ENCODE measurements at regions not wholly inside any gene's neighbourhood (a gene's known extent, or its start where the extent isn't known, plus 50 kb on each side); places are given as distances from the start of the nearest gene placed in this dataset.
"Not testable (repeated sequence)": the region's sequence is repeated elsewhere in the genome, so short reads cannot be mapped to it uniquely, and the experiment has no call there.

DNA sequence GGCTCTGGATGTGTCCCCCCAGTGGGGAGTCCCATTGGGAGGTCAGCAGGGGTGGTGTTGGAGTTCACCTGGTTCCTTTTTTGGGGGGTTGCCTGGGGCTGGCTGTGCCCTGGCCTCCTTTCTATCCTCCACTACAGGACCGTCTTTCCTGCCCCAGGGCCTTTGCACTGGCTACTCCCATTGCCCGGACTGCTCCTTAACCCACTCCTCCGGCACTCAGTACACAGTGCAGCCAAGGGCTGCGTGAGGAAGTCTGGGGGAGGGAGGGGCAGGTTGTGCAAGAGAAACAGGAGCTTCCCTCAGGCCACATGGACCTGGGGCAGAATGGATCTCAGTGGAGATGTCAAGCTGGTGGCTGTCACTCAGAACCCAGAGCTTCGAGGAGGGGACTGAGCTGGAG is 429.3 kb upstream of the SULF2 start:
- H3K18ac ChIP-seq (ENCODE audit: low read depth in 1 of 2, low read length in 2 of 2), result no peak overlapping the region
- H3K4me2 ChIP-seq (ENCODE audit: low read length, poor library complexity, severe bottlenecking), result no peak overlapping the region
- no peak overlapping the region for H2BK12ac ChIP-seq (ENCODE audit: low read length in 2 of 2)
- no peak overlapping the region for H4K8ac ChIP-seq (ENCODE audit: low read length)
- 59% methylated on average over 2 of the region's 5 CpGs for WGBS
- no peak overlapping the region for H2AK5ac ChIP-seq (ENCODE audit: low read length, severe bottlenecking)
- H3K36me3 ChIP-seq (ENCODE audit: control insufficient read depth in 1 of 2, insufficient read depth in 2 of 2, low read depth in 1 of 2, low read length in 2 of 2), result no peaks in the 10 kb centered on the region
- no peak for DNase-seq
- H3K14ac ChIP-seq (ENCODE audit: low read length in 2 of 2), result no peak overlapping the region
- no peak overlapping the region for H3K4me3 ChIP-seq (ENCODE audit: insufficient read depth in 1 of 2, low read depth in 1 of 2, low read length in 2 of 2)
- no peaks in the 10 kb centered on the region for H3K9me3 ChIP-seq (ENCODE audit: control insufficient read depth, low read length)
- no peak overlapping the region for H3K4ac ChIP-seq (ENCODE audit: low read depth in 1 of 2, low read length in 2 of 2)
- H2BK120ac ChIP-seq (ENCODE audit: low read depth, low read length), result no peak overlapping the region
- H3K27me3 ChIP-seq (ENCODE audit: control insufficient read depth in 1 of 2, insufficient read depth in 1 of 2, low read length in 2 of 2), result peaks cover 0 to 75% of the 10 kb centered on the region in 2 experiments
- no peak overlapping the region for H3K23ac ChIP-seq (ENCODE audit: low read length in 2 of 2)
- H3K79me1 ChIP-seq (replicated peaks; ENCODE audit: low read length, poor library complexity, severe bottlenecking), result no peaks in the 10 kb centered on the region
- H3K9ac ChIP-seq (ENCODE audit: low read length), result no peak overlapping the region
- no peak overlapping the region for H2AFZ ChIP-seq (ENCODE audit: low read depth, low read length)
- no peak overlapping the region for H2BK5ac ChIP-seq (ENCODE audit: low read depth, low read length, poor library complexity, severe bottlenecking)
- peaks cover 1% of the 10 kb centered on the region for H3K4me1 ChIP-seq (ENCODE audit: control insufficient read depth, insufficient read depth, low read depth, low read length)
- H3K27ac ChIP-seq (ENCODE audit: low read length, poor library complexity, severe bottlenecking), result no peak overlapping the region
- H2BK15ac ChIP-seq (ENCODE audit: low read depth, poor library complexity, severe bottlenecking), result no peak overlapping the region
- H4K91ac ChIP-seq (ENCODE audit: low read length), result no peak overlapping the region

DNA sequence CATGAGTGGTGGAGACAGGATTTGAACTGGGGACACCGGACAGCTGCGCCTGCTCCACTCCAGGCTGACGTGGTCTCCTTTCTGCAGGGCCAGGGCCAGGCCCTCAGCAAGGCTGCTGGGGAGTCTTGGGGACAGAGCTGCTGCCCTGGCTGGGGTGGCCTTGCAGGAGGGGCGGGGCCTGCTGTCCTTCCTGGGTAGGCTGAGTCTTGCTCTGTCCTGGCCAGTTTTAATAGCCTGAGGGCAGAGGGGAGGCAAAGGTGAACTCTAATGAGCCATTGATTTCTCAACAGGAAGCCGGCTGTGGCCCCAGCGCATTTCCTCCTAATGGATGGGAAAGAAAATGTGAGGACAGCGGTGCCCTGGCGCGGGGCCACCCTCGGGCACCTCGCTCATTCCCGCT is 428.4 kb upstream of the SULF2 start:
- H2BK5ac ChIP-seq (ENCODE audit: low read depth, low read length, poor library complexity, severe bottlenecking); H2AK5ac ChIP-seq (ENCODE audit: low read length, severe bottlenecking); H2BK120ac ChIP-seq (ENCODE audit: low read depth, low read length); H3K27ac ChIP-seq (ENCODE audit: low read length, poor library complexity, severe bottlenecking); H3K4me3 ChIP-seq (ENCODE audit: insufficient read depth in 1 of 2, low read depth in 1 of 2, low read length in 2 of 2); H2AFZ ChIP-seq (ENCODE audit: low read depth, low read length); H3K14ac ChIP-seq (ENCODE audit: low read length in 2 of 2); H3K23ac ChIP-seq (ENCODE audit: low read length in 2 of 2); H3K9me3 ChIP-seq (ENCODE audit: control insufficient read depth, low read length); H3K4me2 ChIP-seq (ENCODE audit: low read length, poor library complexity, severe bottlenecking); DNase-seq; H3K4me1 ChIP-seq (ENCODE audit: control insufficient read depth, insufficient read depth, low read depth, low read length); H4K8ac ChIP-seq (ENCODE audit: low read length); H2BK15ac ChIP-seq (ENCODE audit: low read depth, poor library complexity, severe bottlenecking); H3K18ac ChIP-seq (ENCODE audit: low read depth in 1 of 2, low read length in 2 of 2); H3K4ac ChIP-seq (ENCODE audit: low read depth in 1 of 2, low read length in 2 of 2); H2BK12ac ChIP-seq (ENCODE audit: low read length in 2 of 2); H3K79me1 ChIP-seq (replicated peaks; ENCODE audit: low read length, poor library complexity, severe bottlenecking); H3K36me3 ChIP-seq (ENCODE audit: control insufficient read depth in 1 of 2, insufficient read depth in 2 of 2, low read depth in 1 of 2, low read length in 2 of 2); H3K9ac ChIP-seq (ENCODE audit: low read length); H4K91ac ChIP-seq (ENCODE audit: low read length): not testable (repeated sequence)
- H3K27me3 ChIP-seq (ENCODE audit: control insufficient read depth in 1 of 2, insufficient read depth in 1 of 2, low read length in 2 of 2), result peaks cover 0 to 76% of the 10 kb centered on the region in 2 experiments
- 68% methylated on average over 12 of the region's 12 CpGs for WGBS

DNA sequence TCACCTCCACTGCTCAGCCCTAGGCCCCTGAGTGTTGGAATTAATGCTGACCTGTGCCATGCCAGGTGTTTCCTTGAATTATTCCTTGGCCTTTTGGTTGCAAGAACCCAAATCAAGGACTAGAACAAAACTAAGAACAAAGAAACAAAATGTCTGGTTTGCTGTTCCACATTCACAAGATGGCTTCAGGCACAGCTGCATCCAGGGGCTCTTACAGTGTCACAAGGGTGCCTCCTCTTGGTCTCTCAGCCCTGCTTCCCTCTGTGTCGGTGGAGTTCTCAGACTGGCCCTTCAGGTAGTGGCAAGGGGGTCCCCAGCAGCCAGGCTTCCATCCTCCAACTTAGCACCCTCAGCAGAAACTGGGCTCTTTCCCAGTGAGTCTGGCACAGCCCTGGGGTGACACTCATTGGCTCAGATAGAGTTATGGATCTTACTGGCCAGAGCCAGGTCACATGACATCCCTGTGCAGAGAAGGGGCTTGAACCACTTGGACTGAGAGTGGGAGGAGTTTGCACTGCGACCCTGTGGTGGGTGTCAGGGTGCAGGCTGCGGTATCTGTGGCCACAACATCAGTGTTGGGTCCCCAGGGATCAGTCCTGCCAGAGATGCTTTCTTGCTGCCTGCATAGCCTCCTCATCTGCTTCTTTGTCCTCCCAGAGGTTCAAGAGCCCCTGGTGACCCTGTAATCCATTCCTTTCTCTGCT is 427.7 kb upstream of the SULF2 start:
- no peak overlapping the region for H2BK120ac ChIP-seq (ENCODE audit: low read depth, low read length)

DNA sequence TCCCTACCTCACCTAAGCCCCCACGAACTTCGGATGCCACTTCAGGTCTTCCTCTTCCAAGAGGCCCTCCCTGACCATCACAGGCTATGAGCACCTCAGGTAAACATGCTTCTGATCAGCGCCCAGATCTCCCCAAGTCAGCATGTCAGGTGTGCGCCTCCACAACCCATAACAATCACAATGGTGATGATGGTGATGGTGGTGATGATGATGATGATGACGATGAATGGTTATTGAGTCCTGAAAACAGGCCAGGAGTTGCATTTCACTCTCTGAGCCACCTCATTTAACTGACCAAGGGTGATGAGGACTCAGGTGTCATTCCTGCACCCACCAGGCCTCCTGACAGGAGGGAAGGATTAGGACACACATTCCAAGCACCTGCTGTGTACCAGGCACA is 426.6 kb upstream of the SULF2 start:
- H3K4me2 ChIP-seq (ENCODE audit: low read length, poor library complexity, severe bottlenecking), result no peak overlapping the region
- no peak overlapping the region for H3K18ac ChIP-seq (ENCODE audit: low read depth in 1 of 2, low read length in 2 of 2)
- H3K9ac ChIP-seq (ENCODE audit: low read length), result no peak overlapping the region
- H3K36me3 ChIP-seq (ENCODE audit: control insufficient read depth in 1 of 2, insufficient read depth in 2 of 2, low read depth in 1 of 2, low read length in 2 of 2), result no peaks in the 10 kb centered on the region
- no peak overlapping the region for H3K14ac ChIP-seq (ENCODE audit: low read length in 2 of 2)
- no peak overlapping the region for H2AK5ac ChIP-seq (ENCODE audit: low read length, severe bottlenecking)
- no peak overlapping the region for H2BK5ac ChIP-seq (ENCODE audit: low read depth, low read length, poor library complexity, severe bottlenecking)
- H3K23ac ChIP-seq (ENCODE audit: low read length in 2 of 2), result no peak overlapping the region
- WGBS, result 97% methylated on average over 5 of the region's 5 CpGs
- H3K4ac ChIP-seq (ENCODE audit: low read depth in 1 of 2, low read length in 2 of 2), result no peak overlapping the region
- H2BK15ac ChIP-seq (ENCODE audit: low read depth, poor library complexity, severe bottlenecking), result no peak overlapping the region
- H3K4me3 ChIP-seq (ENCODE audit: insufficient read depth in 1 of 2, low read depth in 1 of 2, low read length in 2 of 2), result no peak overlapping the region
- no peaks in the 10 kb centered on the region for H3K79me1 ChIP-seq (replicated peaks; ENCODE audit: low read length, poor library complexity, severe bottlenecking)
- H2BK120ac ChIP-seq (ENCODE audit: low read depth, low read length), result no peak overlapping the region
- H2AFZ ChIP-seq (ENCODE audit: low read depth, low read length), result no peak overlapping the region
- no peak overlapping the region for H4K91ac ChIP-seq (ENCODE audit: low read length)
- H3K9me3 ChIP-seq (ENCODE audit: control insufficient read depth, low read length), result no peaks in the 10 kb centered on the region
- H3K27me3 ChIP-seq (ENCODE audit: control insufficient read depth in 1 of 2, insufficient read depth in 1 of 2, low read length in 2 of 2), result peaks cover 3 to 74% of the 10 kb centered on the region in 2 experiments
- no peak overlapping the region for H3K27ac ChIP-seq (ENCODE audit: low read length, poor library complexity, severe bottlenecking)
- H3K4me1 ChIP-seq (ENCODE audit: control insufficient read depth, insufficient read depth, low read depth, low read length), result no peaks in the 10 kb centered on the region
- H4K8ac ChIP-seq (ENCODE audit: low read length), result no peak overlapping the region
- no peak for DNase-seq
- H2BK12ac ChIP-seq (ENCODE audit: low read length in 2 of 2), result no peak overlapping the region

More for the DNA sequence above, 427.7 kb upstream of the SULF2 start:
- H3K18ac ChIP-seq (ENCODE audit: low read depth in 1 of 2, low read length in 2 of 2), result no peak overlapping the region
- H3K4ac ChIP-seq (ENCODE audit: low read depth in 1 of 2, low read length in 2 of 2), result no peak overlapping the region
- no peak overlapping the region for H3K23ac ChIP-seq (ENCODE audit: low read length in 2 of 2)
- H2BK12ac ChIP-seq (ENCODE audit: low read length in 2 of 2), result no peak overlapping the region
- peaks cover 0 to 78% of the 10 kb centered on the region in 2 experiments for H3K27me3 ChIP-seq (ENCODE audit: control insufficient read depth in 1 of 2, insufficient read depth in 1 of 2, low read length in 2 of 2)
- no peak overlapping the region for H3K27ac ChIP-seq (ENCODE audit: low read length, poor library complexity, severe bottlenecking)
- H3K14ac ChIP-seq (ENCODE audit: low read length in 2 of 2), result no peak overlapping the region
- no peaks in the 10 kb centered on the region for H3K36me3 ChIP-seq (ENCODE audit: control insufficient read depth in 1 of 2, insufficient read depth in 2 of 2, low read depth in 1 of 2, low read length in 2 of 2)
- no peak overlapping the region for H2AFZ ChIP-seq (ENCODE audit: low read depth, low read length)
- H2BK15ac ChIP-seq (ENCODE audit: low read depth, poor library complexity, severe bottlenecking), result no peak overlapping the region
- H3K4me1 ChIP-seq (ENCODE audit: control insufficient read depth, insufficient read depth, low read depth, low read length), result no peaks in the 10 kb centered on the region
- H3K9ac ChIP-seq (ENCODE audit: low read length), result no peak overlapping the region
- no peak overlapping the region for H3K4me2 ChIP-seq (ENCODE audit: low read length, poor library complexity, severe bottlenecking)
- WGBS, result 78% methylated on average over 3 of the region's 3 CpGs
- DNase-seq, result no peak
- H2AK5ac ChIP-seq (ENCODE audit: low read length, severe bottlenecking), result no peak overlapping the region
- H3K9me3 ChIP-seq (ENCODE audit: control insufficient read depth, low read length), result no peaks in the 10 kb centered on the region
- H4K8ac ChIP-seq (ENCODE audit: low read length), result no peak overlapping the region
- H3K4me3 ChIP-seq (ENCODE audit: insufficient read depth in 1 of 2, low read depth in 1 of 2, low read length in 2 of 2), result no peak overlapping the region
- no peaks in the 10 kb centered on the region for H3K79me1 ChIP-seq (replicated peaks; ENCODE audit: low read length, poor library complexity, severe bottlenecking)
- H2BK5ac ChIP-seq (ENCODE audit: low read depth, low read length, poor library complexity, severe bottlenecking), result no peak overlapping the region
- no peak overlapping the region for H4K91ac ChIP-seq (ENCODE audit: low read length)
